Head of caudate nucleus (tissue), 42 donors: ENCODE measurements at regions not wholly inside any gene's neighbourhood (a gene's known extent, or its start where the extent isn't known, plus 50 kb on each side); places are given as distances from the start of the nearest gene placed in this dataset.

Experiments used
- DNase-seq, 42 donors: peaks; one replicate each; pipeline versions ENCODE4 v3.0.0 to v3.0.0-alpha.2; 2020 to 2021; ENCODE audit warnings: mixed read lengths in 7 of 42
- intact Hi-C: fragments of 100-400 bp; cut with DNase I; formaldehyde crosslinking; loops from one replicate; pipeline ENCODE4 v1.15.0; 2022

DNA sequence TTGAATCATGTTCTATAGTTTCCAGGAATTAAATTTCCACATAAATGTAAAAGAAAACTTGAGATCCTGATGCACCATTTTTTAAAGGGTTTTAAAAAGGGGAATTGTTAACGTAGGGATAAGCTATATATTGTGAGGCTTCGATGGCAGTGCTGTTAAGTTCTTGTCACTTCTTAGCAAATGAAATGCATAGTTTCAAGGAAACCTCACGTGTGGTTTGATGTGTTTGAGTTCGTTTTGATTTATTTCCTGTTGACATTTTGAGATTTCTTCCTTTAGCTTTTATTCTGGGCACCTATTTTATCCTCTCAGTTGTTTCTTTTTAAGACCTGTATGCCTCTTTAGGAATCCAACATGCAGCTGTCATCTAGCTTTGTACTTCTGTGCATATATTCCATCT, 301.0 kb downstream of the DOCK8 start:
- DNase-seq, result no peak
- intact Hi-C loops, result no loop called here

DNA sequence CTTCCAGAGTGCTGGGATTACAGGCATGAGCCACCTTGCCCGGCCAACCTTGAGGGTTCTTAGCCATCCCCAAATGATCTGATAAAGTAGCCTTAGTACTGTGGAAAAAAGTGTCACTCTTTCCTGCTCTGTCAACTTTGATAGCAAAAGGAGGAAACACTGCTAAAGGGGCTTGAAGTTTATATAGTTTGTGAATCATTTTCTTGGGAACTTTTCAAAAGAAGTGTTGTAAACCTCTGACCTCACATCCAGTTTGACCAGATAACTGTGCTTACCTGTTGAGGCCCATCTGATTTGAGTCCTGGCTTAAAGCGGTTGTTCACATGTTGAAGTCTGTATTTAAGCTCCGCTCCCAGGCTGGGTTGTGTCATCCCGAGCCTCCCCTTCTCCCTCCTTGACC, 303.3 kb downstream of the DOCK8 start:
- intact Hi-C loops, result no loop called here
- no peak for DNase-seq

DNA sequence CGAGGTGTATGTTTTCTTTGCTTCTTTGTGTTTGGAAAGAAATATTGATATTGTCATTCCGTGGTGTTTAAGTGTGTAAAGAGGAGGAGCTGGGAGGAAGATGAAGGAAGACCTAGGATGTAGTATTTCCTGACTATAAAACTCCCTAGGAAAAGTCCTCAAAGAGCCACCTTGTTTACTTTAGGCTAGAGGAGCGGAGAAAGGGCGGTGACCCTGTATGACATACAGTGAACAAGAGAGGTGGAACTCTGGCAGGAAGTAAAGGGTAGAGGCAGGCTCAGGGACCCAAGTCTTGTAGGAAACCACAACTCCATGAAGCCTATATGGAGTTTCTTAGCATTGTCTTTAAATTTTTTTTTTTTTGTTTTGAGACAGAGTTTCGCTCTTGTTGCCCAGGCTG, 303.9 kb downstream of the DOCK8 start:
- intact Hi-C loops, result no loop called here
- no peak for DNase-seq

DNA sequence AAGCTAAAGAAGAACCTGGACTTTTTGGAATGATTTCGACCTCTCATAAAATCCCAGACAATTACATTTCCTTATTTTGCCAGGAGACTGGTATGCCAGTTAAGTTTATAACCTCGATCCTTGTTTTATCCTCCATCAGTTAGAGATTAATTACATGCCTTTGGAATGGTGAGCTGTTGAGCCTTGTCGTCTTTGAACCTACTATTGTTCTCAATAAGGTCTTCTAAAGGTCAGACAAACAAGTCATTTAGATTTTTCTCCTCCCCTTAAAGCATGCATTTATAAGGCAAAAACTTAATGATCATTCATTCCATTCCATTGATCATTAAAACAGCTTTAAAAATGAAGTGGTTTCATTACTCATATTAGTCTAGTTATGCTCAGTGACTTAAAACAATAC, 304.9 kb downstream of the DOCK8 start:
- intact Hi-C loops, result no loop called here
- DNase-seq, result no peak

DNA sequence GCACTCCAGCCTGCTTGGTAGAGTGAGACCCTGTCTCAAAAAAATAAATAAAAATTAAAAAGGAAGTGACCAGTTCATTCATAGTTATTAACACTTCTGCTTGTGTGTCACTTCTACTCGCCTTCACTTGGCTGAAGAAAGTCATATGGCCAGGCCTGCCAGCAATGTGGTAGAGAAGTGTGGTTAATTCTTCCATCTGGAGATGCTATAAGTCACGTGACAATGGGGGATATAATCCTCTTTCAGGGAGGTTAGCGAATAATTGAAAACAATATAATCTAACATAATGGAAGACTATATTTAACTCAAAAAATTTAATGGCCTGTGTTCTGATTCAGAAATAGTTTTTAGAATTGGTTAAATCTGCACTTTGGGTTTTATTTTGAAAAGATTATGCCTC, 305.6 kb downstream of the DOCK8 start:
- no peak for DNase-seq
- intact Hi-C loops, result no loop called here

DNA sequence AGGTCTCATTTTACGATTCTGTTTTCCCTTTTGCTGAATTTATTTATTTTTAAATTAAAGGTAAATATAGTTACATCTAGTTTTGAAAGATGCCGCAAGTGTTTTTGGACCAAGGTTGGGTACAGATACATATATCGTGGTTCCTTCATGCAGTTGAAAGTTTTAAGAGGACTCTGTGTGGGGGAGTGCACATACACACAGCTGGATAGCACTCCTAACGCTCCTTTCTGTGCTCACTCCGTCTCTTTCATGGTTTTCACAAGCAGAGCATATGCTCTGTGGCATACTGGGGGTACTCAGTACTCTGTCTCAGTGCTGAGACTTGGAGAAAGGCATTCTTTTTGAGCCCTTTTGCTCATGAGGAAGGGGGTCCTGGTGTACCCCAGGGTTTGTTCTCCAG, 307.5 kb downstream of the DOCK8 start:
- DNase-seq, result no peak
- intact Hi-C loops, result no loop called here

DNA sequence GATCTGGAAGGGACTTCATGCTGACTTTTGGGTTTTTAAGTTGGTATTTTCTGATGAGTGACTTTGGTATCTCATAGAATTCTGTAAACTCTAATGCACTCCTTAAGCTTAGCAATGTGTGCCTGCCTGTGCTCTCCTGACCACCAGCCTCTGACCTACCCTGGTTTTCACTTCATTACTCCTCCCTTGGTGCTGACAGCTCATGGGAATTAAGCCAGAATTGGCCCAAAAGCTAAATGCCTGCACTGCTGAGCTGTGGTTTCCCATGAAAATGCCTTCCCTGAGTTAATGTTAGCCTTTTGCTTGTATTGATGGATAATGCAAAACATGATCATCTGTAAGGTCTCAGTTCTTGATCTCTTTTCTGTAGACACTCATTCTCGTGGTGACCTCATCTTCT, 308.0 kb downstream of the DOCK8 start:
- intact Hi-C loops, result no loop called here
- DNase-seq, result no peak

DNA sequence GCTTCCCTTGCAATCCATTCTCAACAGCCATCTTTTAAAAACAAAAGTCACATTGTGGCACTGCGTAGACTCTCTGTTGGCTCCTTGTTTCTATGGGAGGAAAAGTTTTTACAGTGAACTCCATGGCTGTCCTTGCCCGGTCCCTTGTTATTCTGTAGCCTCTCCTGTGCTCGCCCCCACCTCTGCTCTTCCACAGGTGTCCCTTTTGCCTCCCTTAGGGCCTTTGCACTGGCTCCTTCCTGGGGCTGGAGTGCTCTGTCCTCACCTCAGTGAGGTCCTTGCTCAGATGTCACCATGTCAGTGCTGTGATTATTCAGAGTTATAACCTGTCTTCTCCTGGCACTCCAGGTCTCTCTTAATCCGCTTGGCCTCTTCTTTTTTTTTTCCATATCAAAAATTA, 308.8 kb downstream of the DOCK8 start:
- DNase-seq, result no peak
- intact Hi-C loops, result no loop called here

DNA sequence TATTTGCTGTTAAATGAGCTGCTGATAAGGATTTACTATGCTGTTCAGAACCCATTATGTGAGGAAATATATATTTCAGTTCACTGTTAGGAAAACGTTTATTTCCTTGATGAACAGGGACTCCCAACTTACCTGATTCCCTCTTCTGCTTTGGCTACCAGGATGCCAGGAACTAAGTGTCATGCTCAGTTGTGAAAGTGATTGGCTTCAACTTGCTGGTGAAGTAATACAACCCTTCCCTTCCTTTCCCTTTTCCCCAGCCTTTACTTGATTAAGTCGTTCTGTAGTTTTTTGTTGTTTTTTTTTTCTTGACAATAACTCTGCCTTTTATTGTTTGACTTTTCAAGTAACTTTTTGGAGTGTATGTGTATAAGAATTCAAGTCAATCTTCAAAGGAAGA, 309.3 kb downstream of the DOCK8 start:
- intact Hi-C loops, result no loop called here
- no peak for DNase-seq

DNA sequence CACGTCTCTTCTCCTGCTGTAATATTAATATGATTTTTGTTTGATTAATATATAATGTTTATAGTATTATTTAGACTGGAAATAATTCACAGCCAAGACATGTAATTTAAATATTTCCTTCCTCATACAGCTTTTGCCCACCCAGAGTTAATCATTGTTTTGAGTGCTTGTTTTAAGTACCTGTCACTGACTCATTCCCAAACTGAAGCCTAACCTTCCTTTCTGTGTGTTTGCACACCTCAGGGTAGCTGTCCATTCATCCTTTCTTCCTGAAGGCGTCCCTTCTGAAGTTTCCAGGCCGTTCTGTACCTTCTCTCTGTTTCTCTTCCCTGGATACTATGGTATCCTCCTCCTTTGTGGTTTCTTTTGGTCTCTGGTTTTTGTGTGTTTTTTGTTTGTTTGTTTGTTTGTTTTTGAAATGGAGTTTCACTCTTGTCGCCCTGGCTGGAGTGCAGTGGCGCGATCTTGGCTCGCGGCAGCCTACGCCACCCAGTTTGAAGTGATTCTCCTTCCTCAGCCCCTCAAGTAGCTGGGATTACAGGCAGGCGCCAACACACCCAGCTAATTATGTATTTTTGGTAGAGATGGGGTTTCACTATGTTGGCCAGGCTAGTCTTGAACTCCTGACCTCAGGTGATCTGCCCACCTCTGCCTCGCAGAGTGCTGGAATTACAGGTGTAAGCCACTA, 312.4 kb downstream of the DOCK8 start:
- DNase-seq, result no peak
- intact Hi-C loops, result no loop called here

DNA sequence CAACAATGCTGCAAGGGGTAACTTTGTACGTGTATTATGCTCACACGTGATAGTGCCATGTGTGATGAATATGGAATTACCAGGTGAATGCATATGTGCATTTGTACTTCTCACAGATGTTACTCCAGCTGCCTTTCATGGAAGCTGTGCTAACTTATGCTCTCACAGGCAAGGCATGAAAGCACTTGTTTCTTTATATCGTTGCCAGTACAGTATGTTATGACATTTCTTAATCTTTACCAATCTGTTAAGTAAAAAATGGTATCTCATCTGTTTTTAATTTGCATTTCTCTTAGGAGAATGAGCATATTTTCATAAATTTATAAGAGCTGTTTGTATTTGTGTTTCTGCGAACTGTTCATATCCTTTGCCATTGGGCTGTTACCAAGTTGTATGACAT, 311.8 kb upstream of the DMRT1 start:
- DNase-seq, result no peak
- intact Hi-C loops, result no loop called here

DNA sequence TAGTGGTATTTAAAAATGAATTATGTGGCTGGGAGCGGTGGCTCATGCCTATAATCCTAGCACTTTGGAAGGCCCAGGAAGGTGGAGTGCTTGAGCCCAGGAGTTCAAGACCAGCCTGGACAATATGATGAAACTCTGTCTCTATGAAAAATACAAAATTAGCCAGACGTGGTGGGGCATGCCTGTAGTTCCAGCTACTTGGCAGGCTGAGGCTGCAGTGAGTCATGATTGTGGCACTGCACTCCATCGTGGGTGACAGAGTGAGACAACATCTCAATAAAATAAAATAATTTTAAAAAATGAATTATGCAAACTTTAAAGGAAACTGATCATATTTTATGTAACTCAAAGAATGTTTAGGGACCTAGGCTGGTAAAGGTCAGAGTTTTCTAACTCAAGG, 310.8 kb upstream of the DMRT1 start:
- DNase-seq, result peak in 15 of 42 donors; percentile 13 to 74 (median 33)
- intact Hi-C loops, result no loop called here

DNA sequence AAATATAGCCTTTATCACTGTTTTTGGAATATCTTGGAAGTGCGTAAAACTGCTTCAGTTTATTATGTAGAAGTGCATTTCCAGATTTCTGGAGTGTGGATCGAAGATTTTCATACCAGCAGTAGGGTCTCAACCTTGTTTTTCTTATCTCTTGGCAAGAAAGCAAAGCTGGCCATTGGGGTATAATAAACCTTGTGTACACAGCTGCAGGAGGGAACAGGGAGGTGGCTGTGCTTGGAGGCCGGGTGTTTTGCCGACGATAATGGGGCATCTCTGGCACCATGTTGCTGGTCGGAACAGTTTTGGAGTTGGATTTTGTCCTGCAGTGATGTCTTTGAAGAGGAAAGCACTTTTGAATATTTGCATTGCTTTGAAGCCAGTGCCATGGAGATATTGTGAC, 308.8 kb upstream of the DMRT1 start:
- peak in 1 of 42 donors; percentile 37 for DNase-seq
- intact Hi-C loops, result no loop called here

DNA sequence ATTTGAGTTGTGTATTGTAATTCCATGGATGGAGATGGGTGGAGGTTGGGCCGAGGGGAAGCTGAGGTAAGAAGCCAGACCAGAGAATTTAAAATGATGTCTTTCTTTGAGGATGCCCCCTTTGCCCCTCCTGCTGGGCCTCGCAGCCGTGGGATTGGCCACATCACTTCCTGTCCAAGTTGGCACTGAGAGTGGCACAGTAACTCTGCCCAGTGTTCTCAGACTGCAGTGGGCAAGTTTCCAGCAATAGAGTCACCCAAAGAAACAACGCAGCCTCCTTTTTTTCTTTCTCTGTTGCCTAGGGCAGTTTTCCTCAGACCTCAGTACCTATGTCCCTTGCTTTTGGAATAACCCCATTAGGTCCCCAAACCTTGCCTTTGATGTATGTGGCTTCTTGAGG, 306.6 kb upstream of the DMRT1 start:
- peak; percentile 57 to 95 (median 85) for DNase-seq
- intact Hi-C loops, result no loop called here

DNA sequence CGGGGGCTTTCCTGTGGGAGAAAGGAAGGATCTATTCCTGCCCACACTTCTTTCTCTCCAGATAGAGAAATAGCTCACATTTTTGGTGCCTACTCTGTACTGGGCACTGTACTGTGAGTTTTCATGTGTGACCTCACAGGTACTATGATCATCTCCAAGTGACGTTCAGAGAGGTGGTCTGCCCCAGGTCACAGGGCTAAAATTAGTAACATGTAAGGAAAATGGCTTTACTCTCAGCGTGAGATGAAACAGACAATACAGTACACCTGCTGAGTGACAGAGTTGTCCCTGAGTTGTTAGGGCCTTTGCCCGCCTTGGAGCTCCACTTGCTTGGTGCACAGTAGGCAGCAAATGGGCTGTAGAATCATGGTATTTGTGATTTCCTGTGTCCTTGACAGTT, 306.1 kb upstream of the DMRT1 start:
- no peak for DNase-seq
- intact Hi-C loops, result no loop called here

DNA sequence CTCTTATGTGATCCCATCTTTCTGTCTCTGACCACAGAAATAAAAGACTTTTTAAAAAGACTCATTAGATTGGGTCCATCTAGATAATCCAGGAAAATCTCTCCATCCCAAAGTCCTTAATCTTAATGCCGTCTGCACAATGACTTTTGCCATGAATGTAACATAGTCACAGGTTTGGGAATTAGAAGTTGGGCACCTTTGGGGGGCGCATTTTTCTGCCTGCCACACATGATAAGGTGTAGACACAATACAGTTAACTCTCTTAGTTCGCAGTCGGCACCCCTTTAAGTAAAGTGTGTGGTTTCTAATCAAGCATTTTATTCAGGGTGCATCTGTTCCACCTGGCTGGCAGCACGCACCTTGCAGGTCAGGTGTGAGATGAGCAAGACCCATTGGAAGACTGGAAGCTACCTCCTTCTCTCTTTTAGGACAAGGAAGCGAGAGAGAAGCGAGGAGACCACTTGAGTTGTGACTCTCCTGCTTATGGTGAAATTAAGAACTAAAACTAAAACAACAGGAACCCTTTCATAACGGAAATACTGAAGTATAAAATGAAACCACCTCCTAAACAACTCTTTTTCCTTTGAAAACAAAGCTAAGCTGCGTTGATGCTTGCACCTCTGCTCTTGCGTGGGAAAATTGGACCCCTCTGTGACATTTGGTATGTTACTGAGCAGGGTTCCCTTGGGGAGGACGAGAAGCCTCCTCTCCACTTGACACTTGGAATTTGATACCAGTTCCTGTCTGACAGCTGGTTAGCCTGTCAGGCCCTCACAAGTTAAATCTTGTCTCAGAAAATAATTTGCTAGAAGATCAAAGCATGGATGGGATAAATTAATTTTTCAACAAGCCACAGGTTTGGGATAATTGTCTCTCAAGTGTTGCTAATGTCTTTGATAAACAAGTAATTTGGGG, 304.6 kb upstream of the DMRT1 start:
- intact Hi-C loops, result no loop called here
- DNase-seq, result no peak

DNA sequence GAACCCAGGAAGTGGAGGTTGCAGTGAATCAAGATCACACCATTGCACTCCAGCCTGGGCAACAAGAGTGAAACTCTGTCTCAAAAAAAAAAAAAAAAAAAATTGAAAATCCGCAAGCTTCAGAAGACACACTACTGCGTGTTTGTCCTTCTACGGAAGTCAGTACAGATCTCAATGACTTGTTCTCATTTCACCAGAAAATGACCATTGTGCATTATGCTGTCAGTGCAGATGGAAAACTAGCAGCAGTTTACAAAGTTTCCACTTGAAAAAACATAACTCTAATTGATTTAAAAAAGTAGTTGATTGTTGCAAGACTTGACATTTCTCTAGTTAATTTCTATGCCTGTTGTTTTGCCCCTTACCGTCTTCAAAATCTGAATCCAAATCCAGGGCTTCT, 298.0 kb upstream of the DMRT1 start:
- no peak for DNase-seq
- intact Hi-C loops, result loop anchor here (10.0 kb wide), 1 partner anchor 159 kb away; no protein-coding TSS in a partner anchor

DNA sequence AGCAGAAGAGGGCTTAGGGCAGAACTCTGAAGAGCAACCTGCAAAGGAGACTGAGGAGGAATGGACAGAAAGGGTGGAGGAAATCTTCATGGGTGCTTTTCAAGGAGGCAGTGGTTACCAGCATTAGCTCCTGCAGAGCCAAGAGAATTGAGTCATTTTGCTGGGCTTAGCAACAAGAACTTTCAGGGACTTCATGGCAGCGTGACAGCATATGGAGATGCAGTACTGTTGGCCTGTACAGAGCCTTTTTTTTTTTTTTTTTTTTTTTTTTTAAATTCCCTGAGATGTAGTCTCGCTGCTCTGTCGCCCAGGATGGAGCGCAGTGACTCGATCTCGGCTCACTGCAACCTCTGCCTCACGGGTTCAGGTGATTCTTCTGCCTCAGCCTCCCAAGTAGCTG, 296.0 kb upstream of the DMRT1 start:
- peak in 3 of 42 donors; percentile 23 to 58 (median 31) for DNase-seq
- intact Hi-C loops, result loop anchor here (10.0 kb wide), 1 partner anchor 161 kb away; no protein-coding TSS in a partner anchor

DNA sequence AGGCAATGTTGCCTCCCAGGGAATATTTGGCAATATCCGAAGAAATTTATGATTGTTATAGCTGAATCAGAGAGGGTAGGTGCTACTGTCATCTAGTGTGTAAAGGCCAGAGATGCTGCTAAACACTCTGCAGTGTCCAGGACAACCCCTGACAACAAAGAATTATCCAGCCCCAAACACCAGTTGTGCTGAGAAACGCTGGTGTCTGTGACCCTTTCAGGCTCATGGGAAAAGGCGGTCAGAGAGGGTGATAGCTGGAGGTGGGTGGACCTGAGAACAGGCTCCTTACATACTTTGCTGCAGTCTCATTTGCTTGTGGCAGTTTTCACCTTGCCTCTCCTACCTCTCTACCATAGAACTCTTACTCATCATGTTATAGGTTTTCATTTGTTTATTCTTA, 295.3 kb upstream of the DMRT1 start:
- intact Hi-C loops, result loop anchor here (10.0 kb wide), 1 partner anchor 161 kb away; no protein-coding TSS in a partner anchor
- no peak for DNase-seq

DNA sequence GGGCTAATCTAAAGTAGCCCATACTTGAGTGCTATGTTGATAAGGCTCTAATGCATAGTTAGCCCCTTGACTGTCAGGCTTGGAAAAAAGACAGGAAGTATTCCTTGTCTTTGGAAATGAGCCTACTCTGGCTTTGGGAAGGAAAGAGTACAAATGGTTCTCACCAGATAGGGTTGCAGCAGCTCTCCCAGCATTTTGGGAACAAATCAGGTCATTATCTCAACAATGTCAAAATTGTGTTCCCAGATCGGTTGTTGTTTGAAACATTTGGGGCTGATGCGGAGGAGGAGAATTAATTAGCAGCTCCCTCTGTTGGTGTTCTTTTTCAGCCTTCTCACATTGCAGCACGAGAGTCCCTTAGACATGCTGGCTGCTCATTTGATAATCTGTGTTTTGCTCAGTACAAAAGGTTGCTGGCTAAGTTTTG, 294.7 kb upstream of the DMRT1 start:
- DNase-seq, result peak in 26 of 42 donors; percentile 17 to 81 (median 48)

More for the DNA sequence above, 294.7 kb upstream of the DMRT1 start:
- intact Hi-C loops, result loop anchor here (10.0 kb wide), 1 partner anchor 162 kb away; no protein-coding TSS in a partner anchor
